Fibroblast of pulmonary artery (primary cell): ENCODE measurements at regions not wholly inside any gene's neighbourhood (a gene's known extent, or its start where the extent isn't known, plus 50 kb on each side); places are given as distances from the start of the nearest gene placed in this dataset.
"Not testable (repeated sequence)": the region's sequence is repeated elsewhere in the genome, so short reads cannot be mapped to it uniquely, and the experiment has no call there.

Experiments used
- DNase-seq: peaks from one replicate; pipeline ENCODE4 v3.0.0-alpha.2; 2010; ENCODE audit warnings: low read depth
- H3K4me3 ChIP-seq: replicated peaks from 2 replicates; pipeline ENCODE4 v1.5.1; 2011; ENCODE audit warnings: low read depth, mild to moderate bottlenecking, control low read depth, low read length, moderate library complexity
- CTCF ChIP-seq: IDR thresholded peaks from 2 replicates; pipeline ENCODE4 v1.5.1; 2011; ENCODE audit warnings: mild to moderate bottlenecking, control low read depth, low read length, inconsistent platforms; ENCODE audit errors: missing control alignments

DNA sequence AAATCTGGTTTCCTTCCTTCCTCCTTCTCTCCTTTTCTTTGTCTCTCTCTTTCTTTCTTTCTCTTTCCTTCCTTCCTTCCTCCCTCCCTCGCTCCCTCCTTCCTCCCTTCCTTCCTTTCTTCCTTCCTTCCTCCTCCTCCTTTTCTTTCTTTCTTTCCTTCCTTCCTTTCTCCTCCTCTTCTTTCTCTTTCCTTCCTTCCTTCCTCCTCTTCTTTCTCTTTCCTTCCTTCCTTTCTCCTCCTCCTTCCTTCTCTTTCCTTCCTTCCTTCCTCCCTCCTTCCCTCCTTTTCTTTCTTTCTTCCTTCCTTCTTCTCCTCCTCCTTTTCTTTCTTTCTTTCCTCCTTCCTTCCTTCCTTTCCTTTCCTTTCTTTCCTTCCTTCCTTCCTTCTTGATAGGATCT is 61.2 kb downstream of the VIP start:
- no peak for DNase-seq
- H3K4me3 ChIP-seq: no peak overlapping the region
- no peak for TF ChIP-seq CTCF

GRCh38 chr6:152815230-152815872 is 64.8 kb downstream of the VIP start:
- no peak overlapping the region for H3K4me3 ChIP-seq
- no peak for TF ChIP-seq CTCF
- no peak for DNase-seq

DNA sequence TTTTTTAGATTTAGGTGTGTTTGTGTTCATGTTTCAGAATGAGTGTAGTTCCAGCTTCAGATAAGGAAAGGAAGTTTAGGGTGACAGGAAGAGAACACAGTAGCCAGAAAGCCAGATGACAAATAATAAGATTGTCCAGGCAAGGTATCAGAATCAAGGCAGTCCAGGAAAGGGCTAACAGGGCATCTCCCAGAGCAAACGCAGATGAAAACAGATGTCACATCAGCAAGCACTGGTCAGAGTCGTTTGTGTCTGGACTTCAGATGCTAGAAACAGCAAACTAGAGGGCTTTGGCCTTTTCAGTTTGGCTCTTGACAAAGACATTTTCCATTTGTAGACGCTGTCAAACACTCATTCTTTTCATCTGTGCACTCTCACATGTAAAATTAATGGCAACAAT is 65.5 kb downstream of the VIP start:
- no peak for DNase-seq
- no peak for TF ChIP-seq CTCF
- no peak overlapping the region for H3K4me3 ChIP-seq

GRCh38 chr6:152821525-152821924 is 70.9 kb downstream of the VIP start:
- H3K4me3 ChIP-seq: no peak overlapping the region
- TF ChIP-seq CTCF: no peak
- no peak for DNase-seq

GRCh38 chr6:152824666-152825065 is 74.1 kb downstream of the VIP start:
- no peak overlapping the region for H3K4me3 ChIP-seq
- no peak for DNase-seq
- no peak for TF ChIP-seq CTCF

GRCh38 chr6:152828431-152828830 is 77.8 kb downstream of the VIP start:
- H3K4me3 ChIP-seq: no peak overlapping the region
- TF ChIP-seq CTCF: no peak
- DNase-seq: no peak

- not testable (repeated sequence) for DNase-seq
Measured at GRCh38 chr6:152834366-152834765, 83.8 kb downstream of the VIP start.

GRCh38 chr6:152836523-152836922 is 85.9 kb downstream of the VIP start:
- no peak overlapping the region for H3K4me3 ChIP-seq
- no peak for DNase-seq
- no peak for TF ChIP-seq CTCF

More at GRCh38 chr6:152834366-152834765, 83.8 kb downstream of the VIP start:
- not testable (repeated sequence) for H3K4me3 ChIP-seq
